Urinary bladder (tissue), 3 donors: ENCODE measurements at regions not wholly inside any gene's neighbourhood (a gene's known extent, or its start where the extent isn't known, plus 50 kb on each side); places are given as distances from the start of the nearest gene placed in this dataset.

ENCODE experiments used
- DNase-seq: peaks from one replicate; pipeline ENCODE4 v3.0.0-alpha.2; 2015; ENCODE audit errors: extremely low spot score
- H3K27ac ChIP-seq: one replicate; pipeline ENCODE4 v1.5.1; 2013; ENCODE audit warnings: low read depth, mild to moderate bottlenecking, moderate library complexity
- H3K36me3 ChIP-seq: one replicate; pipeline ENCODE4 v1.6.1; 2013; ENCODE audit warnings: mild to moderate bottlenecking, moderate library complexity; ENCODE audit not compliant: insufficient read depth
- H3K4me1 ChIP-seq: one replicate; pipeline ENCODE4 v1.6.1; 2013; ENCODE audit warnings: mild to moderate bottlenecking, moderate library complexity; ENCODE audit not compliant: insufficient read depth
- H3K4me3 ChIP-seq: one replicate; pipeline ENCODE4 v1.5.1; 2013; ENCODE audit warnings: low read depth, low read length
- WGBS: extraction: QIAGEN DNeasy Blood & Tissue Kit; methylation state at CpG from one replicate; pipeline ENCODE4 v1.1.7; 2013; 5-methylcytosine and 5-hydroxymethylcytosine counted together
- donor health status: healthy with polysubstance abuse.
- donor health status: healthy.

DNA sequence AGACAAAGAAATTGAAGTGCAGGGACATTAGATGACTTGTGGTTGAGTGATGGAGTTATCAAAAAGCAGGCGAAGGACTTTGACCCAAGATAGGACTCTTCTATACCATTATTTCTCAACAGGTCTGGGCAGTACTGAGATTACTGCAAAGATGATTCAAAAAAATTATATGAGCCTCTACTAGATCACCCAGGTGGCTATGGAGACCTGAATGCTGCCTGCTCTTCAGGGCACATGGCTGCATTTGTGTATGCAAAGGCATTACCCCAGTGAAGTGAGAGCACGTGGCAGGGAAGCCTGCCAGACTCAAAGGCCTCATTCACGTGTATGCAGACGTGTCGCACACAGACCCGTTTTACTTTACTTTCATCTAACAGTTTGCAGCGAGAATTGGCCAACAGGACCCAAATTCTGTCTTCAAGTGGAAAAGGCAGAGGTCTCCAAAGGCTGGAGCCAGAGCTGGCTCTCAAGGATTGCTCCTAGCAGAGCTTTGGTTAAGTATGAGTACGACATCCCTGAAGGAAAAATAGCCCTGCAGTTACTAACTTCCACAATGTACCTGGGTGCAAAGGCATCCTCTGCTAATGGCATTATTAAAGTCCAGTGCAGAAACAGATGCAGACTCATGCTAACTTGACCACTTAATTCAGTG is 113.8 kb upstream of the ARMC2 start:
- H3K36me3 ChIP-seq = no peaks in the 10 kb centered on the region
- H3K27ac ChIP-seq = no peak overlapping the region
- DNase-seq = no peak
- H3K4me1 ChIP-seq = no peaks in the 10 kb centered on the region
- H3K4me3 ChIP-seq = no peak overlapping the region
- WGBS = 89% methylated on average over 8 of the region's 8 CpGs

DNA sequence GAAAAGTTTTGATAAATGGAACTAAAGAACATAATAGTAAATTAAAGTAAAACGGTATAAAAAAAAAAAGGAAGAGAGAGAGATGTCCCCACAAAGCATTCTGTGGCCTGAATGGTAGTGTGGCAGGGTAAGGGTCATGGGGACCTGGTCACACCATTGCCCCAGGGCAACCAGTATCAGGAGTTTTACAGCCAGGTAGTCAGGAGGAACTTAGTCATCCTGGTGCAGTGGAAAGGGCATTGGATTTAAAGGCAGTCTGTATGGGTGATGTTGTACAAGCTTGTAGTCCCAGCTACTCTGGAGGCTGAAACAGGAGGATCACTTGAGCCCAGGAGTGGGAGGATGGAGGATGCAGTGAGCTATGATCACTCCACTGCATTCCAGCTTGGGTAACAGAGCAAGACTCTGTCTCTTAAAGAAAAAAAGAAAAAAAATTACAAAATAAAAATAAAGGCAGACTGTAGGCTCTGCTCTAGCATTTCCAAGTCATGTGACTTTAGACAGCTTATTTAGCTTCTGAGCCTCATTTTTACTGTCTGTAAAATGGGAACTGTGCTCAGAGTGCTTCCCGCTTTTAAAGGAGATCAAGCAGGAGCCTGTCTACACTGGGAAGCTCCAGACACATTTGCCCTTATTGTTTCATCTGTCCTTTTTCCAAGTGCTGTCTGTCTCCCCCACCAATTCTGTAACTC is 112.8 kb upstream of the ARMC2 start:
- no peak overlapping the region for H3K4me3 ChIP-seq
- H3K4me1 ChIP-seq = no peaks in the 10 kb centered on the region
- DNase-seq = no peak
- WGBS = 91% methylated on average over 2 of the region's 2 CpGs
- no peak overlapping the region for H3K27ac ChIP-seq
- H3K36me3 ChIP-seq = no peaks in the 10 kb centered on the region

DNA sequence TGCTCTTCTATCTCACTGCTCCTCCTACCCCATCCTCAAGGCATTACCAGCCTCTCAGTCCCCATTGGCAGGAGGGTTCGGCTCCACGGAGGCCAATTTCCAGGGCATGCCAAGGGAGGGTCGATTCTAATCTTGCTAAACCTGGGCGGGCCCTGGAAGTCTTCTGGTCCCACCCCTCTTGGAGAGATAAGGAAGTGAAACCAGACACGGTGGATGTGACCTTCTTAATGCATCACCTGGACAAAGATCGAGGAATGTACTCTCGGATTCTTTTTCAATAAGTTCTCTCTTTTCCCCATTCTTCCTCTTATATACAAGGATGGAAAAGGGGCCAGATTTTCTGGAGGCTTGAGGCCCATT is 112.2 kb upstream of the ARMC2 start:
- 61% methylated on average over 7 of the region's 7 CpGs for WGBS
- H3K27ac ChIP-seq = no peak overlapping the region
- no peak for DNase-seq
- no peaks in the 10 kb centered on the region for H3K36me3 ChIP-seq
- no peak overlapping the region for H3K4me3 ChIP-seq
- no peaks in the 10 kb centered on the region for H3K4me1 ChIP-seq

DNA sequence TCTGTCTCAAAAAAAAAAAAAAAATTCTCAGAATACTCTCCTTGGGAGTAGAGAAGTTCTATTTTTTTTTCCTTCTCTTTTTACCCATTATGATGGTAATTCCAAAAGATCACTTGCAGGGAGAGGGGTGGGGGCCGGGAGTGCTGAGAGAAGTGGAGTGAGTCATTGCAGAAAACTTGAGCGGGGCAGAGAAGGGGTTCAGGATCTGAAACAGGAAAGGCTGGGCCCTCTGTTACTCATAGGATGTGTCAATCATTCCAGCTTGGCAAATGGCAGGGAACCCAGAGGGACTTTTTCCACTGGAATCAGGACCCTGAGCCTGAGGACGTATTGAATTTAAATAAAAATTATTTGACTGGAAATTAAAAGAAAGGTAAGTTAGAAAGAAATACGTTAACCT is 111.4 kb upstream of the ARMC2 start:
- no peaks in the 10 kb centered on the region for H3K36me3 ChIP-seq
- WGBS = 38% methylated on average over 4 of the region's 4 CpGs

DNA sequence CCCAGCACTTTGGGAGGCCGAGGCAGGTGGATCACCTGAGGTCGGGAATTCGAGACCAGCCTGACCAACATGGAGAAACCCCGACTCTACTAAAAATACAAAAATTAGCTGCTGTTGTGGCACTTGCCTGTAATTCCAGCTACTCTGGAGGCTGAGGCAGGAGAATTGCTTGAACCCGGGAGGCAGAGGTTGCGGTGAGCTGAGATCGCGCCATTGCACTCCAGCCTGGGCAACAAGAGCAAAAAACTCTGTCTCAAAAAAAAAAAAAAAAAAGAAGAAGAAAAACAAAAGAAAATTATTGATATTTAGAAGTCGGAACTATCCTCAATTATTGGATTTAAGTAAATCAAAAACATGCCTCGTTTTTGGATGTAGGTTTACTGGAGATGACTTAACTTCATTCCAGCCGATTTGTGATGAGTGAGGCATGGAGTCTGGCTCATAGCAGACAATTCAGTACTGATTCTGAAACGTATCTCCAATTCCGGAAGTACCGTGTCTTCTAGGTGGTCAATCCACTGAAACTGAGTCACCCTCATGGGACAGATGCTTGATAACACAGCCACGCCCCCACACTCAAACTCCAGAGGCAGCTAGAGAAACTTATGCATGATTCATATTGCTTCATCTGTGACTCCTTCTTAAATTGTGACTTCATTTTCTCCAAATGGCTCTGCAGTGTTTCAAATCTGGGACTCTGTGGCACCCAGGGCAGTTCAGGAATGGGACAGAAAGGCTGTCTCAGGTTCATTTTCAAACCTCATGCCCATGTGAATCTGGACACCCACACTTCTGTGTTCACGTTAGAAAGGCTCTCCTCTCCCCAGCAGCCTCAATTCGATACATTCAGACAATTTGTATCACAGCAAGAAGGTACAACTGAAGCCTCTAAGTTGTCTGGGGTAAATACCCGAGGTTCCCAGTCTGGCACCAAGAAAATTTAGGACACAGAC is 110.4 kb upstream of the ARMC2 start:
- WGBS = 81% methylated on average over 18 of the region's 18 CpGs
- Histone ChIP-seq H3K4me3 (no peak overlapping the region), H3K4me1 (no peaks in the 10 kb centered on the region), H3K27ac (no peak overlapping the region), H3K36me3 (no peaks in the 10 kb centered on the region)
- no peak for DNase-seq

More for the DNA sequence above, 111.4 kb upstream of the ARMC2 start:
- Histone ChIP-seq H3K27ac (no peak overlapping the region), H3K4me1 (no peaks in the 10 kb centered on the region), H3K4me3 (no peak overlapping the region)
- no peak for DNase-seq

DNA sequence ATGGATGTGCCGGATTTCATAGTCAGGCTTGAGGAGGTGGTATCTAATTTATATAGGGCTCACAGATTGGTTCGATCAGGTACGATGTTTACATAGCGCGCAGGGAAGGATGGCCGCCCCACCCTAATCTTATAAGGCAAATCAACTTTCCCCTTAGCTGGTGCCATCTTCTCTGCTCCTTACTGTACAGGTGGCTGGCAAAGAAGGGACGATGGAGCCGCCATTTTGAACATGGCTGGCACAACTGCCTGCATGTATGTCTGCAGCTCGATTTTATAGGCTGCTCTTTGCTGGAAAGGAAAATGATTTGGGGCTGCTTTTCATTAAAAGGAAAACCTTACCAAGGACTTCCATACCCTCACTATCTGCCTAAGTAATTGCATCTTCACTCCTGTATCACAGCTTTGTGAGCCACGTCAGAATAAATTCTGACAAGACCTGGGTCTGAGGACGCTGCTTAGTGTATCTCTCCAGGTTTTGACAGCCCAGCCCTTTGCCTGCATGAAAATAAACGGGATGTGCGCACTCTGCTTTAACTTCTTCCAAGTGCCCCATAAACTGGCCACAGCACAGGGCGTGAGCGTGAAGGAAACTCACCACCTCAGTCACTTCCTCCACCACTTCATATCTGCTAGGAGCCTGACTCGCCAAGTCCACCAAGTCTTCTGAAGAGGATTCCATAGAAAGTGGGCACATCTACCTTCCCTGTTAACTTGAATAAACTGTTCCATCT is 109.4 kb upstream of the ARMC2 start:
- Histone ChIP-seq H3K36me3 (no peaks in the 10 kb centered on the region), H3K4me1 (no peaks in the 10 kb centered on the region), H3K27ac (no peak overlapping the region), H3K4me3 (no peak overlapping the region)
- 85% methylated on average over 16 of the region's 16 CpGs for WGBS
- no peak for DNase-seq

DNA sequence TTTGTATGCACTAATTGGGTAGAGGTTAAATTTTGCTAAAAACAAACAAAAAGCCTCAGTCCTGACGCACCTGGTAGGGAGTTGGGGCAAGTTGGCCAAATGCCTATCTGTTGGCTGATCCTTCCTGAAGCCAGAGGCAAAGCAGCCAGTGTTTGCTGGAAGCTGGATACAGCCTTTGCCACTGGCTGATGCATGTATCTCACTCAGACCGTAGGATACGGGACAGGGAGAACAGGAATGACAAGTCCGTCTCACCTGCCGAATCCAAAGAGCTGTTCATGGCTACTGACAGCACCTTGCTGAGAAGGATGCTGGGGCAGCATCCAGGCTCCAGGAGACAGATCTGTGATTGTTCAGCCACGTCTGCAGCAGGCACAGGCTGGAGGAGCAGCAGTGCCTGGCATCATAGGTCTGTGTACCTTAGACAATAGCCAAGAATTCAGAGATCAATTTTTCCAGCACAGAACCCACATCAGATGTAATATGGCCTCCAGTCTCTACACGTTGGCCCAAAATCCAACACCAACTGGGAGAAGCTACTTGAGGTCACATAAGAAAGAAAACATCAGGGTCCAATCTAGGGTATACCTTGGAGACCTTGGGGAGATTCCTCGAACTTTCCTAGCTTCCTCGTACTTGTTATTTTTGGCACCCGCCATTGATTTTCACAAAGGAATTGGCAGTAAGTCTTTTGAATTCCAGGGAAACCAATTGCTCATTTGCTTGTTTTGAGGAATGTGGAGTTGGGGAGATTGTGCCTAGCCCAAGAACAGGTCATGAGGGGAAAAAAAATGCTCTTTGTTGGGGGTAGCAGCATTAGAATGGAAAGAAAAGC is 108.5 kb upstream of the ARMC2 start:
- DNase-seq = no peak
- Histone ChIP-seq H3K27ac (no peak overlapping the region), H3K4me3 (no peak overlapping the region), H3K36me3 (no peaks in the 10 kb centered on the region), H3K4me1 (no peaks in the 10 kb centered on the region)
- 83% methylated on average over 10 of the region's 10 CpGs for WGBS

DNA sequence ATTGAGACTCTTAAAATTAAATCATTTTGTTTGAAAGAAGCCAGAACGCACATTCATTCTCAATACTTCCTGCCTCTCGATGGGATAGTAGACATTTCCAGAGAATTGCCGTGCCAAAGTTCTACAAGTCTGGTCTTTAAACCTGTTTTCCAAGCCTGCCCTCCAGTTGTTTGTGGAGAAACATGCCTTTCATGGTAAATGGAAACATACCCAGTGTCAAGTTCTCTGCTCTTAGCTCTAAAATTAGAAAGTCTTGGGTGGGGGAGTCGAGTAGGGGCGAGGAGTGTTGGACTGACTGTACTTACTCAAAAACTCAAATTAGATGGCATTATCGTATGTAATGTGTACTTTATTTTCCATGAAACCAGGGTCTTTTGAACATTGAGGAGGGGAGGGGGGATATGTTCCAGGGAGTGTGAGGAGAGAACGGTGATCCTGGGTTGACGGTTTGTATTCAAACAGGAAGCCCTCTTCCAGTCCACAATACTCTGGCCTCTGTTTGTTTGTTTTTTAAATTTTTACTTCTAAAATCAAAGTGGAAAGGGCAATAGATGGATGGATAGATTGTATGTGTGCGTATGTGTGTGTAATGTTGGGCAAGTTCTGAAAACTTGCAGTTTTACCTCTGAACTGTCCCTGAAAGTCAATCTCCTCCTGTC is 106.8 kb upstream of the ARMC2 start:
- Histone ChIP-seq H3K4me1 (no peaks in the 10 kb centered on the region), H3K27ac (no peak overlapping the region), H3K36me3 (no peaks in the 10 kb centered on the region), H3K4me3 (no peak overlapping the region)
- WGBS = 72% methylated on average over 9 of the region's 9 CpGs
- DNase-seq = no peak

DNA sequence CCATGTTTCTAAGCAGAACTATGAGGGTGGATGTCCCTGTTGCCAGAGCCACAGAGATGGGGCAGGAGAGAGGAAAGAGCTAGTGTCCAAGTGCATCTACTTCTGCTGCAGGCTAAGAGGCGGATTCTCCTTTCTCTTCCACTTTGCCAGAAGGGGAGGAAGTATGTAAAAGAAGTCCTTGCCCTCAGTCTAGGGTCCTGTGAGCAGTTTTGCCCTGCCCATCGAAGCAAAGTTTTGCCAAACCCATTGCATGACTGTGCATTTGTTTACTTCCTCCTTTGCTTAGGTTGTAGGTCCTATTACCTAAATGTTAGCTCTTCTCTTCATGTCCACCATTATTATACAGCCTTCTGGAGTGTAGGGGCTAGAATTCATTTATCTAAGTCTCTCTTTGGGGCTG is 106.2 kb upstream of the ARMC2 start:
- no peak overlapping the region for H3K27ac ChIP-seq
- 84% methylated on average over 2 of the region's 2 CpGs for whole genome bisulfite sequencing
- no peaks in the 10 kb centered on the region for H3K36me3 ChIP-seq
- no peak for DNase-seq
- no peaks in the 10 kb centered on the region for H3K4me1 ChIP-seq
- H3K4me3 ChIP-seq = no peak overlapping the region

DNA sequence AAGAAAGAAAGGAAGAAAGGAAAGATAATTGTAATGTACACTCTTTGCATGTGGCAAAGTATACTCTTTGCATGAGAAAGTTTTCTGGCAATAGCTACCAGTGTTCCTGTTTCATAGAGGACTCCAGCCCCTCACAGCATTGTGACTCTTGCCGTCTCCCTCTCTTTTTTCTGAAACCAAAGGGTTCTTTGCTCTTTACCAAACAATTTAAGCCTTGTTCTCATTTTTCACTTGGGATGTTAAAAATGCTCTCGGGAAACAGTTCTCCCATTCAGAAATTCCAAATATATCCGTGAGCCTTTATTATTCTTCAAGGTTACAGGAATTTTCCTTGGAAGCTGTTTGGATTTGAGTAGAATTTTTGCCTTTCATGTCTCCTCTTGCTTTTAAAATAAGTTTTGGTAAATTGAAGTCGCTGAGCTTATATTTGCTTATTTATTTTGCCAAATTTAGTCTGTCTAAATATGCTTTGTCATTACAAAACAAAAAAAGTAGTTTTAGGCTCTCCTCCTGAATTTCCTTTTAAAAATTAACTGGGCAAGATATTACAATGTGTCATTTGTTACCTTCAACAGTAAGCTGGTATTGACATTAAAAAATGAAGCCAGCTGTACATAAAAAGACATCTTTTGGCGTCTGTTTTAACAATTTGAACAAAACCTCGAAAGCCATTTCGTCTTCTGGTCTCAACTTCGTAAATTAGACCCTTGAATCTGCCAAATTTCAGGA is 103.8 kb upstream of the ARMC2 start:
- no peaks in the 10 kb centered on the region for H3K36me3 ChIP-seq
- H3K4me3 ChIP-seq = no peak overlapping the region
- H3K27ac ChIP-seq = no peak overlapping the region
- WGBS = 72% methylated on average over 8 of the region's 8 CpGs
- no peaks in the 10 kb centered on the region for H3K4me1 ChIP-seq
- DNase-seq = no peak

DNA sequence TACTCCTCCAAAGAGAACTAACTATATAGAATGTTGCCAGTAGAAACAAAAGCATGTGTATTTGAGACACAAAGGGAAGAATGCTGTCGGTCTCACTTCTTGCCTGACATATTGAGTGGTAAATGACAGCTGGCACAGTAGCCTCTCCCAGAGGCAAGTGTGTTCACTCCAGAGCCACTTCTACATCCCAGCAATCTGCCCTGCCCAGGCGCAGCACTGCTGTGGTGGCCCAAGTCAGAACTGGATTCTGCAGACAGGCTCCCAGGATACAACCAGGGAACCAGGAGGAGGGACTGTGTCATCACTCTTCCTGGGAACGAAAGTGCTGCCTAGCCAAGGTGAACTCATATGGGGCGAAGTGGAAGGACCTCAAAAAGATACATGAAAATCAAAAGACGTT is 103.2 kb upstream of the ARMC2 start:
- no peak for DNase-seq
- 93% methylated on average over 5 of the region's 5 CpGs for WGBS
- Histone ChIP-seq H3K27ac (no peak overlapping the region), H3K36me3 (no peaks in the 10 kb centered on the region), H3K4me3 (no peak overlapping the region), H3K4me1 (no peaks in the 10 kb centered on the region)
